ENCODE measurements at regions not wholly inside any gene's neighbourhood (a gene's known extent, or its start where the extent isn't known, plus 50 kb on each side); places are given as distances from the start of the nearest gene placed in this dataset.

DNA sequence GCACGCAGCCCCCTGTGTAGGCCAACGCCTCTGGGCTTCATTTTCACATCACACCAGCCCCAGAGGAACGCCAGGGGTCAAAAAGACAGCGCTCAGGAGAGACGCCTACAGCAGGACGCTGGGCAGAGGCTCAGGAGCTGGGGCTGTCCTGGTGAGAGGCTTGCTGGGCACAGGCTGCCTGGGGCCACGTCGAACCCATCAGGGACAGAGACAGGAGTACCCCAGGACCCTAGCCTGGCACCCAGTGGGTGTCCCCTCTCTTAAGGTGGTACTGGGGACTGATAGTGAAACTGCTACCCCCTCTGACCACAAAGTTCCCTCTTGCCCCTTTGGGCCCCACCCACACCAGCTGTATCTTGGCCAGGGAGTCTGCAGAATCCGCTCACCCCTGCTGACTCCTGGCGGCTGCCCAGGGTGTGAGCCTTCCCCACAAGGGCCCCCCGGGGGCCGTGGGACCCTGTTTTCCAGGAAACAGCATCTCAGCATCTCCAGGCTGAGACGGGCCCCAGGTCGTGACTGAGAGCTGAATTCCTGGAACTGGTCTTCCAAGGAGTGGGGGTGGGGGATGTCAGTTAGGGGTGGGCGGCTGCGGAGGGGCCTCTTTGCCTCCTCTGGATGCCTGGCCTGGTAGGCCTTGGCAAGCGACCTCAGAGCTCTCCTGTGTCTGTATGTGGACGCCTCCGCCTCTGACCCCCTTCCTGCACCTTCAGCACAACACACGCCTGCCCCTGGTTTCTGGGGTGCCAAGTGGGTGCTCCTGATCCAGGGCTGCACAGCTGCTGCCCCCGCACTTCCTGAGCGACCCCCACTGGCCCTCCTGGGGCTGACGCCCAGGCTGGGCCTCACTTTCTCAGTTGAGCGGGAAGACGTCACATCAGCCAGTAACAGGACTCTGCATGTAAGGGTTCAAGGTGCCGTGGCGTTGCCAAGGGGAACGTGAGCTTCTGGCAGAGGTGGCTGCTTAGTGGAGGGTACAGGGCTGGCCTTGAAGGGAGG is 321.9 kb upstream of the RTL1 start:
- TF ChIP-seq CTCF (IDR thresholded peaks at IDR 0.05; ENCODE audit: insufficient read depth, low read depth, low read length) = no peak
- TF ChIP-seq EZH2 (IDR thresholded peaks at IDR 0.05; ENCODE audit: insufficient read depth, low read length) = no peak

Measured in astrocyte (in vitro differentiated cells and primary cell).